ENCODE measurements at regions not wholly inside any gene's neighbourhood (a gene's known extent, or its start where the extent isn't known, plus 50 kb on each side); places are given as distances from the start of the nearest gene placed in this dataset.
A peak's percentile ranks its signal among the peaks of the same experiment; 100 is the strongest.

GRCh38 chr9:35555246-35555701, 49.8 kb upstream of the TESK1 start:
- BruUV-seq (replicated peaks): TSS peak; percentile 64
- Histone ChIP-seq H3K79me2 (ENCODE audit: control insufficient read depth, insufficient read depth, low read length) (peaks cover 41% of the 10 kb centered on the region), H3K27ac (ENCODE audit: insufficient read depth, low read depth, low read length) (no peak overlapping the region), H3K4me2 (ENCODE audit: insufficient read depth, low read length) (no peak overlapping the region), H3K36me3 (ENCODE audit: control insufficient read depth in 2 of 2, extremely low read depth in 1 of 2, insufficient read depth in 2 of 2, low read length in 2 of 2) (peaks cover 19 to 37% of the 10 kb centered on the region in 2 experiments), H3K4me3 (replicated peaks in 1 of 3; ENCODE audit: insufficient read depth in 1 of 3, low read depth in 1 of 3, low read length in 3 of 3) (no peak overlapping the region), H3K27me3 (ENCODE audit: control insufficient read depth in 2 of 2, insufficient read depth in 2 of 2, low read length in 2 of 2) (no peaks in the 10 kb centered on the region), H3K9me3 (replicated peaks; ENCODE audit: control insufficient read depth, insufficient read depth, low read length) (no peaks in the 10 kb centered on the region), H2AFZ (ENCODE audit: low read depth, low read length) (no peak overlapping the region), H3K9ac (replicated peaks; ENCODE audit: extremely low read depth, insufficient read depth, low read length) (no peak overlapping the region), H3K9me1 (replicated peaks; ENCODE audit: control insufficient read depth, extremely low read depth, insufficient read depth, low read length) (no peaks in the 10 kb centered on the region), H3K4me1 (ENCODE audit: control insufficient read depth, extremely low read depth, insufficient read depth, low read length) (peaks cover 6% of the 10 kb centered on the region), H4K20me1 (replicated peaks; ENCODE audit: control insufficient read depth, extremely low read depth, insufficient read depth, low read length) (no peaks in the 10 kb centered on the region)
- DNase-seq (ENCODE audit: low read depth, low spot score) (no peak), FAIRE-seq (no peak)
- intact Hi-C loops (cut with micrococcal nuclease) (no loop called here), dilution Hi-C loops (cut with MboI; ENCODE audit: extremely low pct_ligation_motif_present, low sequenced_read_pairs) (no loop called here)
- ChIA-PET CTCF (interaction anchor here (1.0 to 7.5 kb wide), 5 partner anchors 11 to 77 kb away, joined by 3 to 233 read pairs (median 26); partner anchors contain the start of gene RUSC2), POLR2A (no interaction called here)
- TF ChIP-seq GATA2 (IDR thresholded peaks at IDR 0.05; ENCODE audit: insufficient read depth, insufficient read length, low read depth, low read length) (no peak), POLR2AphosphoS5 (IDR thresholded peaks at IDR 0.05; ENCODE audit: insufficient read depth, low read depth, low read length) (no peak), MYC (IDR thresholded peaks at IDR 0.05; ENCODE audit: low read depth, low read length) (no peak), FOS (IDR thresholded peaks at IDR 0.05; ENCODE audit: borderline replicate concordance, insufficient read depth, low read length) (no peak)

Measured in endothelial cell of umbilical vein (primary cell).